ENCODE measurements at regions not wholly inside any gene's neighbourhood (a gene's known extent, or its start where the extent isn't known, plus 50 kb on each side); places are given as distances from the start of the nearest gene placed in this dataset.
"Not testable (repeated sequence)": the region's sequence is repeated elsewhere in the genome, so short reads cannot be mapped to it uniquely, and the experiment has no call there.

GRCh38 chr2:12556762-12557161 lies 160.0 kb upstream of the TRIB2 start:
- peak; percentile 83 for DNase-seq (ENCODE audit: low read depth)
- no peak overlapping the region for H3K4me3 ChIP-seq (ENCODE audit: low read depth, low read length)
- TF ChIP-seq CTCF (conservative IDR thresholded peaks at IDR 0.05; ENCODE audit: low read depth, low read length) = no peak

- no peak overlapping the region for H3K4me3 ChIP-seq (ENCODE audit: low read depth, low read length)
- DNase-seq (ENCODE audit: low read depth) = no peak
- TF ChIP-seq CTCF (conservative IDR thresholded peaks at IDR 0.05; ENCODE audit: low read depth, low read length) = no peak
Measured at GRCh38 chr2:12557688-12558087, 159.0 kb upstream of the TRIB2 start.

- no peak for TF ChIP-seq CTCF (conservative IDR thresholded peaks at IDR 0.05; ENCODE audit: low read depth, low read length)
- DNase-seq (ENCODE audit: low read depth) = no peak
- H3K4me3 ChIP-seq (ENCODE audit: low read depth, low read length) = no peak overlapping the region
Measured at GRCh38 chr2:12558519-12558918, 158.2 kb upstream of the TRIB2 start.

- DNase-seq (ENCODE audit: low read depth) = no peak
- no peak overlapping the region for H3K4me3 ChIP-seq (ENCODE audit: low read depth, low read length)
- TF ChIP-seq CTCF (conservative IDR thresholded peaks at IDR 0.05; ENCODE audit: low read depth, low read length) = no peak
Measured at GRCh38 chr2:12560618-12561017, 156.1 kb upstream of the TRIB2 start.

- no peak for TF ChIP-seq CTCF (conservative IDR thresholded peaks at IDR 0.05; ENCODE audit: low read depth, low read length)
- no peak for DNase-seq (ENCODE audit: low read depth)
Measured at GRCh38 chr2:12567411-12567810, 149.3 kb upstream of the TRIB2 start.

GRCh38 chr2:12569510-12569909 lies 147.2 kb upstream of the TRIB2 start:
- DNase-seq (ENCODE audit: low read depth); H3K4me3 ChIP-seq (ENCODE audit: low read depth, low read length): not testable (repeated sequence)

More at GRCh38 chr2:12567411-12567810, 149.3 kb upstream of the TRIB2 start:
- no peak overlapping the region for H3K4me3 ChIP-seq (ENCODE audit: low read depth, low read length)

GRCh38 chr2:12569929-12570328 lies 146.8 kb upstream of the TRIB2 start:
- not testable (repeated sequence) for DNase-seq (ENCODE audit: low read depth); H3K4me3 ChIP-seq (ENCODE audit: low read depth, low read length)

GRCh38 chr2:12577091-12577490 lies 139.6 kb upstream of the TRIB2 start:
- no peak for TF ChIP-seq CTCF (conservative IDR thresholded peaks at IDR 0.05; ENCODE audit: low read depth, low read length)
- DNase-seq (ENCODE audit: low read depth) = no peak
- H3K4me3 ChIP-seq (ENCODE audit: low read depth, low read length) = no peak overlapping the region

Data from choroid plexus epithelial cell (primary cell).